ENCODE measurements at regions not wholly inside any gene's neighbourhood (a gene's known extent, or its start where the extent isn't known, plus 50 kb on each side); places are given as distances from the start of the nearest gene placed in this dataset.

GRCh38 chr2:107359021-107359420 lies 467.7 kb upstream of the RGPD4 start:
- Histone ChIP-seq H3K27ac (ENCODE audit: low read length in 2 of 2) (no peak overlapping the region), H3K4me1 (ENCODE audit: control insufficient read depth in 2 of 2, insufficient read depth in 2 of 2, low read length in 2 of 2) (no peaks in the 10 kb centered on the region), H2AFZ (ENCODE audit: insufficient read depth, low read depth, low read length, poor library complexity, severe bottlenecking) (no peak overlapping the region), H3K4me3 (ENCODE audit: control extremely low read depth in 1 of 5, extremely low read depth in 1 of 5, insufficient read depth in 1 of 5, low read depth in 2 of 5, low read length in 4 of 5) (no peak overlapping the region), H3K79me2 (ENCODE audit: control insufficient read depth, insufficient read depth, low read length) (no peaks in the 10 kb centered on the region), H3K36me3 (replicated peaks in 1 of 2; ENCODE audit: control extremely low read depth in 1 of 2, control insufficient read depth in 1 of 2, extremely low read depth in 1 of 2, insufficient read depth in 2 of 2, low read length in 1 of 2) (no peaks in the 10 kb centered on the region), H4K20me1 (ENCODE audit: control insufficient read depth, insufficient read depth, low read length, poor library complexity, severe bottlenecking) (no peaks in the 10 kb centered on the region), H3K4me2 (replicated peaks; ENCODE audit: low read depth, low read length, poor library complexity, severe bottlenecking) (no peak overlapping the region), H3K9ac (ENCODE audit: low read length) (no peak overlapping the region), H3K27me3 (replicated peaks in 1 of 4; ENCODE audit: control extremely low read depth in 1 of 4, control insufficient read depth in 3 of 4, insufficient read depth in 4 of 4, low read length in 3 of 4) (no peaks in the 10 kb centered on the region), H3K9me3 (ENCODE audit: control extremely low read depth in 1 of 3, control insufficient read depth in 2 of 3, insufficient read depth in 1 of 3, low read length in 2 of 3) (peaks cover 0 to 5% (median 0%) of the 10 kb centered on the region in 3 donors)
- 100% methylated on average over 1 of the region's 4 CpGs for WGBS (ENCODE audit: insufficient coverage)
- DNase-seq: no peak
- ChIA-PET CTCF (no interaction called here), POLR2A (no interaction called here)
- no peak for TF ChIP-seq CTCF (IDR thresholded peaks at IDR 0.05)
- TF ChIP-seq EZH2 (IDR thresholded peaks at IDR 0.05; ENCODE audit: borderline replicate concordance, insufficient read depth, low read depth, low read length, poor library complexity, severe bottlenecking): no peak
- no peak for ATAC-seq (ENCODE audit: low read depth)
- Mint-ChIP-seq H3K27me3 (no peaks in the 10 kb centered on the region), H3K27ac (no peak overlapping the region), H3K4me3 (no peak overlapping the region), H3K9me3 (ENCODE audit: insufficient read depth) (peaks cover 5% of the 10 kb centered on the region), H3K4me1 (no peaks in the 10 kb centered on the region)
- intact Hi-C loops (cut with micrococcal nuclease): no loop called here

GRCh38 chr2:107361751-107362381 lies 464.8 kb upstream of the RGPD4 start:
- ChIA-PET CTCF (no interaction called here), POLR2A (no interaction called here)
- Histone ChIP-seq H3K9me3 (ENCODE audit: control extremely low read depth in 1 of 3, control insufficient read depth in 2 of 3, insufficient read depth in 1 of 3, low read length in 2 of 3) (peaks cover 0 to 5% (median 0%) of the 10 kb centered on the region in 3 donors), H3K4me2 (replicated peaks; ENCODE audit: low read depth, low read length, poor library complexity, severe bottlenecking) (no peak overlapping the region), H3K4me1 (ENCODE audit: control insufficient read depth in 2 of 2, insufficient read depth in 2 of 2, low read length in 2 of 2) (no peaks in the 10 kb centered on the region), H3K9ac (ENCODE audit: low read length) (no peak overlapping the region), H4K20me1 (ENCODE audit: control insufficient read depth, insufficient read depth, low read length, poor library complexity, severe bottlenecking) (no peaks in the 10 kb centered on the region), H3K79me2 (ENCODE audit: control insufficient read depth, insufficient read depth, low read length) (no peaks in the 10 kb centered on the region), H2AFZ (ENCODE audit: insufficient read depth, low read depth, low read length, poor library complexity, severe bottlenecking) (no peak overlapping the region), H3K36me3 (replicated peaks in 1 of 2; ENCODE audit: control extremely low read depth in 1 of 2, control insufficient read depth in 1 of 2, extremely low read depth in 1 of 2, insufficient read depth in 2 of 2, low read length in 1 of 2) (no peaks in the 10 kb centered on the region), H3K4me3 (ENCODE audit: control extremely low read depth in 1 of 5, extremely low read depth in 1 of 5, insufficient read depth in 1 of 5, low read depth in 2 of 5, low read length in 4 of 5) (no peak overlapping the region), H3K27me3 (replicated peaks in 1 of 4; ENCODE audit: control extremely low read depth in 1 of 4, control insufficient read depth in 3 of 4, insufficient read depth in 4 of 4, low read length in 3 of 4) (no peaks in the 10 kb centered on the region), H3K27ac (ENCODE audit: low read length in 2 of 2) (no peak overlapping the region)
- Mint-ChIP-seq H3K9me3 (ENCODE audit: insufficient read depth) (peaks cover 3% of the 10 kb centered on the region), H3K27ac (no peak overlapping the region), H3K27me3 (no peaks in the 10 kb centered on the region), H3K4me3 (no peak overlapping the region), H3K4me1 (no peaks in the 10 kb centered on the region)
- ATAC-seq (ENCODE audit: low read depth) (no peak), DNase-seq (no peak)
- intact Hi-C loops (cut with micrococcal nuclease): no loop called here
- WGBS (ENCODE audit: insufficient coverage): 89% methylated on average over 1 of the region's 4 CpGs
- TF ChIP-seq CTCF (IDR thresholded peaks at IDR 0.05) (no peak), EZH2 (IDR thresholded peaks at IDR 0.05; ENCODE audit: borderline replicate concordance, insufficient read depth, low read depth, low read length, poor library complexity, severe bottlenecking) (no peak)

Data from B cell (primary cell).